MCF 10A (cell line): ENCODE measurements at regions not wholly inside any gene's neighbourhood (a gene's known extent, or its start where the extent isn't known, plus 50 kb on each side); places are given as distances from the start of the nearest gene placed in this dataset.

ENCODE experiments used
- BruUV-seq: library from RNA; stranded (reverse); fragments of 400-500 nt; replicated peaks from 2 replicates; lab custom pipeline; 2021; lab: Mats Ljungman, UMichigan
- CTCF ChIA-PET: fragments of 300-600 bp; sonication (Branson Sonifier 250); formaldehyde crosslinking; extraction: SDS; loops from one replicate; lab custom pipeline; 2021; ENCODE audit warnings: antibody characterized with exemption, inconsistent platforms; lab: Yijun Ruan, JAX
- POLR2A ChIA-PET: fragments of 300-600, 350-650 bp; sonication (Branson Sonifier 250); formaldehyde crosslinking; extraction: SDS; loops from one replicate; lab custom pipeline; 2020; ENCODE audit warnings: antibody characterized with exemption, inconsistent platforms; lab: Yijun Ruan, JAX
- DNase-seq: peaks from one replicate; pipeline ENCODE4 v3.0.0-alpha.2; 2018; ENCODE audit not compliant: unreplicated experiment
- H3K27ac Mint-ChIP-seq: one replicate; pipeline ENCODE4 v1.8.0; 2022; ENCODE audit warnings: mild to moderate bottlenecking, low read depth, mixed read lengths; ENCODE audit not compliant: unreplicated experiment
- H3K27me3 Mint-ChIP-seq: one replicate; pipeline ENCODE4 v1.8.0; 2022; ENCODE audit warnings: mixed read lengths; ENCODE audit not compliant: insufficient read depth, unreplicated experiment
- H3K36me3 Mint-ChIP-seq: one replicate; pipeline ENCODE4 v1.8.0; 2022; ENCODE audit warnings: mild to moderate bottlenecking, moderate library complexity, mixed read lengths; ENCODE audit not compliant: insufficient read depth, unreplicated experiment
- H3K4me1 Mint-ChIP-seq: one replicate; pipeline ENCODE4 v1.8.0; 2022; ENCODE audit warnings: mixed read lengths; ENCODE audit not compliant: insufficient read depth, unreplicated experiment
- H3K4me3 Mint-ChIP-seq: one replicate; pipeline ENCODE4 v1.8.0; 2022; ENCODE audit warnings: mild to moderate bottlenecking, moderate library complexity, mixed read lengths; ENCODE audit not compliant: unreplicated experiment
- H3K9me3 Mint-ChIP-seq: one replicate; pipeline ENCODE4 v1.8.0; 2022; ENCODE audit warnings: mixed read lengths; ENCODE audit not compliant: unreplicated experiment
- CTCF ChIP-seq: fragments of 200-600 bp; IDR thresholded peaks from one replicate; pipeline ENCODE4 v1.8.0; 2022; ENCODE audit warnings: antibody characterized with exemption, mild to moderate bottlenecking; ENCODE audit not compliant: unreplicated experiment
- intact Hi-C: fragments of 100-400 bp; cut with micrococcal nuclease; formaldehyde crosslinking; loops from 2 replicates; pipeline ENCODE4 v1.14.1; 2022

DNA sequence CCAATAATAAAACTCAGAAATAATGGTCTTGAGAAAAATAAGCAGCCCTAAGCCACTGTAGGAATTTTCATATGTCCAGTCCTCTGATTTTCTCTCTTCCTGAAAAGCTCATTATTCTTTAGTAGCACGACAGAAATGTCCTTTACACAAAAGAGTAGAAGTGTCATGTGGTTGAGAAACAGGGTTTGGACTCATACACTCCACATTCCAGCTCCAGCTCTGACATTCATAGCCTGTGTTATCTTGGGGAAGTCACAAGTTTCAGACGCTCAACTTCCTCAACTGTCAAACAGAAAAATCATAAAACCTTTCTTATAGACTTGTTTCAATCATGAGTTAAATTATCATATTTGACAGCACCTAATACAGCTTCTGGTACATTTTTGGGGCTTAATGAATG lies 511.5 kb downstream of the TNS1 start:
- ChIA-PET POLR2A (interaction anchor here (0.7 kb wide), 1 partner anchor 958 kb away, joined by 4 read pairs; no protein-coding TSS in a partner anchor), CTCF (interaction anchor here (1.0 kb wide), 1 partner anchor 325 kb away, joined by 3 read pairs; no protein-coding TSS in a partner anchor)
- DNase-seq = no peak
- no peak for TF ChIP-seq CTCF
- intact Hi-C loops = no loop called here
- no peak overlapping the region for H3K4me3 Mint-ChIP-seq
- H3K36me3 Mint-ChIP-seq = no peaks in the 10 kb centered on the region
- H3K9me3 Mint-ChIP-seq = no peaks in the 10 kb centered on the region
- no peak overlapping the region for H3K27ac Mint-ChIP-seq
- H3K27me3 Mint-ChIP-seq = peaks cover 11% of the 10 kb centered on the region
- no TSS peak for BruUV-seq
- H3K4me1 Mint-ChIP-seq = no peaks in the 10 kb centered on the region

DNA sequence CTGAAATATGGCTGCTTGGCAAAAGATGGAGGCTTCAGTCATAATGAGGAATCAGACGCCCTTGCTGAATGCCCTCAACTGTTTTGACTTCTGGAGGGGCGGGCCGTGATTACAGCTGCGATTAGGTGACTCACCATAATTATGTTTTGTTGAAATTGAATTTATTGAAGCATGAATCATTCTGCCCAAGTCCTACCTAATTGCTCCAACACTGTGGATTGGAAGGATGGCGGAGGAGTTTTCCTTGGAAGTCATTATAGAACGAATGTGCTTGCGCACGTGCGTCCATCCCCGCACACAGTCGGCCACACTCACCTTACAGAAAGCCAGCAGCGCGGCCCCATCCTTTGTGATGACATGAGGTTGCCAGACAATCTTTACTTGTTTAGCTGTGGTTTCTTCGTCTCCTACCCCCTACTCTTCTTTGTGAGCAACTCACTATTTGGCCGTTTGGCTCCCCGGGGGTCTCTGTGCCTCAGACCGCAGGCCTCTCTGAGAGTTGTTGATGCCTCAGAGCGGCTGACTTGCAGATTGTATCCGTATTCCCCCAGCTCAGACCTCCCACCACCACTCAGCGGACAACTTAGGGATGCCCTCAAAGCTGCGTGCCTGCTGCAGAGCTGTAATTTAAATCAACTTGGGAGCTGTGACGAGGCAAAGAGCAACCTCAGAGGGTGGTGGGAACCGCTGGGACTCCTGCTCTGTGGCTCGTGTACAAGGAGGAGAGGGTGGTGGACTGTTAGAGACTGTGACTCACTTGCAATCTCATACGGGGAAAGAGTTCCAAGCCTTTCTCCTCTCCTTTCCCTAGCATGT lies 513.4 kb downstream of the TNS1 start:
- ChIA-PET CTCF (no interaction called here), POLR2A (interaction anchor here (0.5 kb wide), 1 partner anchor 131 kb away, joined by 6 read pairs; no protein-coding TSS in a partner anchor)
- no peaks in the 10 kb centered on the region for H3K4me1 Mint-ChIP-seq
- no peak overlapping the region for H3K27ac Mint-ChIP-seq
- H3K36me3 Mint-ChIP-seq = no peaks in the 10 kb centered on the region
- TF ChIP-seq CTCF = no peak
- peak; percentile 61 for DNase-seq
- H3K4me3 Mint-ChIP-seq = no peak overlapping the region
- H3K27me3 Mint-ChIP-seq = peaks cover 11% of the 10 kb centered on the region
- intact Hi-C loops = no loop called here
- no TSS peak for BruUV-seq
- no peaks in the 10 kb centered on the region for H3K9me3 Mint-ChIP-seq

- H3K4me3 Mint-ChIP-seq = no peak overlapping the region
- intact Hi-C loops = no loop called here
- no peaks in the 10 kb centered on the region for H3K4me1 Mint-ChIP-seq
- no TSS peak for BruUV-seq
- H3K36me3 Mint-ChIP-seq = no peaks in the 10 kb centered on the region
- no peak for DNase-seq
- no peak for TF ChIP-seq CTCF
- CTCF ChIA-PET = interaction anchor here (0.6 kb wide), 1 partner anchor 319 kb away, joined by 5 read pairs; no protein-coding TSS in a partner anchor
- H3K27ac Mint-ChIP-seq = no peak overlapping the region
- no peaks in the 10 kb centered on the region for H3K27me3 Mint-ChIP-seq
- H3K9me3 Mint-ChIP-seq = no peaks in the 10 kb centered on the region
- POLR2A ChIA-PET = no interaction called here
These were observed 518.7 kb downstream of the TNS1 start for GRCh38 chr2:217484046-217484445.

- Mint-ChIP-seq H3K27me3 (no peaks in the 10 kb centered on the region), H3K4me1 (no peaks in the 10 kb centered on the region), H3K9me3 (no peaks in the 10 kb centered on the region), H3K36me3 (no peaks in the 10 kb centered on the region), H3K27ac (no peak overlapping the region), H3K4me3 (no peak overlapping the region)
- TF ChIP-seq CTCF = no peak
- DNase-seq = no peak
- no TSS peak for BruUV-seq
- intact Hi-C loops = no loop called here
- POLR2A ChIA-PET = no interaction called here
- CTCF ChIA-PET = no interaction called here
These were observed 520.6 kb downstream of the TNS1 start for GRCh38 chr2:217482056-217482710.
